CD4-positive, alpha-beta T cell treated with Interleukin-15 for 1 hour (primary cell): ENCODE measurements at regions not wholly inside any gene's neighbourhood (a gene's known extent, or its start where the extent isn't known, plus 50 kb on each side); places are given as distances from the start of the nearest gene placed in this dataset.

ENCODE experiments used
- DNase-seq: peaks from one replicate; pipeline ENCODE4 v3.0.0-alpha.2; 2020

DNA sequence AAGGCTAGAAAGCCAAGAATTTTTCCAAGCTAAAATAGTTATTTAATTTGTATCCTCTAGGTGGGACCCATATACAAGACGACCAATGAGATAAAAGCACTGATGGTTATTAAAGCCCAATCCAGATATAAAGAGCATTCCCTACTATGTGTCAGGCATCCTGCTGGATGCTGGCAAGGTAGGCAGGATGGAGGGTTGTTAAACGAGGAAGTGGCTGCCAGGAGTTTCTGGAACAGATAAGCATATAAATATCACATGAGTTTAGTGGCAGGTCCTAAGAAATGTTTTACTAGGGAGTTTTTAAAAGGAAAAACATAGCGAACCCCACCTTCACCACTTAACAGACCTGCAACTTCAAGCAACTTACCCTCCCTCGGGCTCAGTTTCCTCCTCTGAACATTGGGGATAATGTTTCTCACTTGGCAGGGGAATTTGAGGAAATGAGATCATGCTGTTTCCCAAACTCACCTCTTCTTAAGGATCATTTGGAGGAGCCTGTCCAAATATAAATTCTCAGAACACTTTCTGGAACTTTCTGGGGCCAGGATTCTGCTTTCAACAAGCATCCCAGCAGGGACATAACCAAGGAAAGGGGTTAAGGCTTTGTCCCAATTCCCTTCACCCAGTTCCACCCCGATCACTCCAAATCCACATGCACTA, 94.3 kb upstream of the LDB2 start:
- no peak for DNase-seq

DNA sequence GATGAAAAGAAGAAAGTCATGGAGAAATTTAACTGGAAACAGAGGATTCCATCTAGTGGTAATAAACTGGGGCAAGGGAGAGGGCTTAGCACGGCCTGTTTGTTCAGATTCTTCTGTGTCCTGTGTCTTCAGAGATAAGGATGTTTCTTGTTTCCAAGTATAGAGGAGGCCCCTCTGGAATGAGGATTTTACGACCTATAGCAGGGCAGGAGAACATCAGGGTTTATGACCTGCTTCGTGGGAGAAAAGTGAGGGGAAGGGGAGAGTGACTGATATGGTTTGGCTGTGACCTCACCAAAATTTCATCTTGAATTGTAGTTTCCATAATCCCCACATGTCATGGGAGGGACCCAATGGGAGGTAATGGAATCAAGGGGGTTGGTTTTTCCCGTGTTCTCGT, 93.0 kb upstream of the LDB2 start:
- no peak for DNase-seq

DNA sequence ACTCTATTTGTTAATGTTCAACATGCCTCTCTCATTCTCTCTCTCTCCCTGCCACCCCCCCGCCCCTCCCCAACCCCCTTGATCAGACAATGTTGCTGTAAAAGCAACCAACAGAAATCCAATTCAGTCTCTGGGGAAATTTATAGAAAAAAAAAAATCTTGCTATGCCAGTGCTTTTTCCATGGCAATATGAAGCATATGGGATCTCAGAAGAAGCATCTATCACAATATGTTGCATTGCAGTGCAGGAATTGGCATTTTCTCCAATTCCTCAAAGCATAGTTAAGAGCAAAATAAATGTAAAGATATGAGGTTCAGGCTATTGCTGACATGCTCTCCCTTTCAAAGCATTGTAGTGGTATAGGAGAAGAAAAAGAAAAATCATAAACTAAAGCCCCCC, 90.9 kb upstream of the LDB2 start:
- no peak for DNase-seq

DNA sequence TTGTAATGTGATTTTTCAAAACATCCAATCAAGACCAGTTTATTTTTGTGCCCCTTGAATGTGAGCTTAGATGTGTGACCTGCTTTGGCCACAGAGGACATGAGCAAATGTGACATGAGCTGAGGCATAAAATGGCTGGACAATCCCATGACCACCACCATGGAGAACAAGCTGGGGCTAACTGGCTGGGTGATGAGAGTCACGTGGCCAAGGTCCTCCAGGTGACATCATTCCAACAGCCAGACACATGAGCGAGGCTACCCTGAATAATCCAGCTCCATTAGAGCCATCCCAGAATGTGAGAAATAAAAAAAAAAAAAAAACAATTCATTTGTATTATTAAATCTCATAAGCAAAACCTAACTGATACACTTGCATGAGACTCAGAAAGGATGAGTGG, 90.4 kb upstream of the LDB2 start:
- DNase-seq = no peak

DNA sequence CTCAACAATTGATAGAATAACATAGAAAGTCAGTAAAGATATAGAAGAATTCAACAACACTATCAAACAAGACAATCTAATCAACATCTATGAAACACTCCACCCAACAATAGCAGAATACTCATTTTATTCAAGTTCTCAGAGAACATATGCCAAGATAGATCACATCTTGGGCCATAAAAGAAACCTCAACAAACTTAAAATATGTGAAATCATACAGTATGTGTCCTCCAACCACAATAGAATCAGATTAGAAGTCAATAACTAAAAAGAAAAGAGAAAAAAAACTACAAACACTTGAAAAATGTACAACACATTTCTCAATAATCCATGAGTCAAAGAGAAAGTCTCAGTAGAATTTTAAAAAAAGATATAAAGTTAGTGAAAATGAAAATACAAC, 78.6 kb upstream of the LDB2 start:
- DNase-seq = no peak

DNA sequence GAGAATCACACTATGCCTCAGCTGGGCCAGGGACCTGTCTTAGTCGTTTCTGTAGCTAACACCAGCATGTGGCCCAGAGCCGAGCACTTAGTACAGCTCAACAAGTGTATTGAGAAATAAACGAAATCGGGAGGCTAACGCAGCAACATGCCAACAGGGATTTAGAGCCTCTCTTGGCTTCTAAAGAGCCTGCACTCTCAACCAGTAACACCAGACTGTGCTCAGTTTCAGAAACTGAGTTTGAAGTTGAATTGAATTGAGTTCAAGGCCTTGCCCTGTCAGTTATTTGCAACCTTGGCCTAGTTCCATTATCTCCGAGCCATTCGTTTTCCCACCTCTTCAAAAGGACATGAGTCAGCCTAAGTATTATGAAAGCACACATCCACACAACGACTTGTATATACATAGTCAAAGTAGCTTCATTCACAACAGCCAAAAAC, 71.3 kb upstream of the LDB2 start:
- DNase-seq = no peak

DNA sequence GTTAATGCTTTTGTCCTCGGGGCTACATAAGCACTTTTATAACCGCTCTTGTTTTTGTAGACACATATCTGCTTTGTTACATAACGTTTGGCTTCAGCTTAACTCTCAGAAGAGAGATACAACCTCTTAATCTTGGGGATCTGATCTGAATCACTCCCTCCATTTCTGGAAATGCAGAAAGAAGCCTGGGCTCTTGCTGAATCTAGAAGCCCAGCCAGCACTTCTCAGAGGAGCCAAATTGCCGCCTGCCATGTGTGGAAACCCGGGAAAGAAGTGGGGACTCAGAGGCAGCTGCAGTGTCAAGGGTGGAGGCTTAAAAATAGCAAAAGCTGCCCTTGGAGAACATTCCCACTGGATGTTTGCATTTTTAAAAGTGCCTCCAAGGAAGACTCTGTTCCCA, 69.3 kb upstream of the LDB2 start:
- no peak for DNase-seq

DNA sequence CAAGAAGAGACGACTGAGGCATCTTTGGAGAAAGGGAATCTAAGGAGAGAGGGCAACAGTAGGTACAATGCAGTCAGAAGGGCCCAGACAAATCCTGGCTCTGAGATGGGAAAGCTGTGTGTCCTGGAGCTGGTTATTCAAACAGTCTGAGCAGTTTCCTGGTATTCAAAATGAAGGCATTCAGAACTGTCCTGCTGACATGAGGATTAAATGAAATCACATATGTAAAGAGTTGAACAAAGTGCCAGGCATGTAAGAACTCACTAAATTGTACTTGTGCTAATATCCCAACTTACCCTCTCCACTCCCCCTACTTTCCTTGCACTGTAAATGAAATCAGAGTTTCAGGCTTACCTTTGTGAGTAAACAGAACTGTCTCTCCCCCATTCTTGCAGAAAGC, 60.9 kb upstream of the LDB2 start:
- DNase-seq = no peak

DNA sequence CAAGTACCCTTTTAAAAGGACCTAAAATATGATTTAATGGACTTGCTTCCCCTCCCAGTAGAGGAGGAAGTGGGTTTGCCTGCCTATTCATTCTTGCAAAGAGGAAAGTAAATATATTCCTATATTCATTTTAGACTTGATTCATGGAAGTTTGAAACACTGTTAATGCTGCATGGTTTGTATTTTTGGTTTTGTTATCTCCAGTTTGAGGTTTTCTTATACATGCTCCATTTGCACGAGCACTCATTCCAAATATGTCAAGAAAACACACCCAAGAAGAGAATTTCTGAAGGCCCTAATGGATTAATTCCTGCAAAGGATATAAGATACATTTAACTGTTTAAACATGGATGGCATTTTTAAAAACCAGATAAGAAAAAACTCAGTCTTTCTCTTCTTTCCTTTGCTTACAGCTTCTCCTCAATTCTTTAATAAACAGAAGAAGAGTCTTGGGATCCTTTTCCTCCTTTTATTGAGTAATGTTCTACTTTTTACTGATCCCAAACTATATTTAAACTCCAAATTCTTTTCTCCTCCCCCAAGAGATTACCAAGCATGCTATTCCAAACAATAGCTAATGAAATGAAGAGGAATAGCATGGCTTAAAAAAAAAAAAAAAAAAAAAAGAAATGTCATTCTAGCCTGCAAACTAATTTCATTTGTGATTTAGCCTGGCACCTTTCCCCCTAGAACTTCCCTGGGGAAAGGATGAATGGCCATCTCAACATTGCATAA, 54.6 kb upstream of the LDB2 start:
- no peak for DNase-seq

DNA sequence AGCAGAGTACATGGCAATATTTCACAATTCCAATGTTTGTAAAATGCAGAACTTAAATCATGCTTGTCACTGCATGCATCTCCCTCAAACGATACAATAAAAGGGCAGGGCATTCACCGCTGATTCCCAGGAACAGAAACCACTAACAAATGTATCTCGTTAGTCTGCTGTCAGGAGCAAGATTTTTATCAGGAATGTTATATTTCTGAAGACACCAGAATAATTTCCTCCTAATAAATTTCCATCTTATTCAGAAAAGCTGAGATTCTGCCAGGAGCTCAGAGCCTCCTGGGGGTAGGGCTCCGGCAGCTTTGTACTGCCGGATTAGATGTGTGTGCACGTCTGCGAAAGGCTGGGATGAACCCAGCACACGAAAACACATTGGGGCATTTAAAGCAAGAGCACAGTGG, 54.0 kb upstream of the LDB2 start:
- DNase-seq = no peak
